DLD1 (cell line): ENCODE measurements at regions not wholly inside any gene's neighbourhood (a gene's known extent, or its start where the extent isn't known, plus 50 kb on each side); places are given as distances from the start of the nearest gene placed in this dataset.

ENCODE experiments used
- in situ Hi-C: cut with HindIII; loops from 2 replicates; pipeline ENCODE4 v1.10.0; 2017; ENCODE audit warnings: low sequenced_read_pairs

- in situ Hi-C loops = no loop called here
Measured at GRCh38 chr11:116509551-116509950, 263.2 kb downstream of the BUD13 start.

GRCh38 chr11:116507849-116508695, 264.7 kb downstream of the BUD13 start:
- in situ Hi-C loops = no loop called here

GRCh38 chr11:116507016-116507415, 265.8 kb downstream of the BUD13 start:
- in situ Hi-C loops = no loop called here

GRCh38 chr11:116506263-116506825, 266.4 kb downstream of the BUD13 start:
- in situ Hi-C loops = no loop called here

- in situ Hi-C loops = no loop called here
Measured at GRCh38 chr11:116505298-116506262, 267.2 kb downstream of the BUD13 start.

- in situ Hi-C loops = no loop called here
Measured at GRCh38 chr11:116504541-116505297, 268.1 kb downstream of the BUD13 start.

- in situ Hi-C loops = no loop called here
Measured at GRCh38 chr11:116503216-116504160, 269.3 kb downstream of the BUD13 start.

- in situ Hi-C loops = no loop called here
Measured at GRCh38 chr11:116502641-116503061, 270.1 kb downstream of the BUD13 start.

GRCh38 chr11:116501728-116502127, 271.1 kb downstream of the BUD13 start:
- in situ Hi-C loops = no loop called here

- in situ Hi-C loops = no loop called here
Measured at GRCh38 chr11:116500947-116501602, 271.7 kb downstream of the BUD13 start.

- in situ Hi-C loops = no loop called here
Measured at GRCh38 chr11:116500026-116500946, 272.5 kb downstream of the BUD13 start.

- in situ Hi-C loops = no loop called here
Measured at GRCh38 chr11:116499396-116500003, 273.3 kb downstream of the BUD13 start.

- in situ Hi-C loops = no loop called here
Measured at GRCh38 chr11:116498161-116498560, 274.6 kb downstream of the BUD13 start.

- in situ Hi-C loops = no loop called here
Measured at GRCh38 chr11:116492600-116492999, 280.2 kb downstream of the BUD13 start.

- in situ Hi-C loops = no loop called here
Measured at GRCh38 chr11:116488836-116489389, 283.9 kb downstream of the BUD13 start.

- in situ Hi-C loops = no loop called here
Measured at GRCh38 chr11:116485425-116485824, 287.4 kb downstream of the BUD13 start.

GRCh38 chr11:116482716-116483115, 290.1 kb downstream of the BUD13 start:
- in situ Hi-C loops = no loop called here
